ENCODE measurements at regions not wholly inside any gene's neighbourhood (a gene's known extent, or its start where the extent isn't known, plus 50 kb on each side); places are given as distances from the start of the nearest gene placed in this dataset.
"Not testable (repeated sequence)": the region's sequence is repeated elsewhere in the genome, so short reads cannot be mapped to it uniquely, and the experiment has no call there.

DNA sequence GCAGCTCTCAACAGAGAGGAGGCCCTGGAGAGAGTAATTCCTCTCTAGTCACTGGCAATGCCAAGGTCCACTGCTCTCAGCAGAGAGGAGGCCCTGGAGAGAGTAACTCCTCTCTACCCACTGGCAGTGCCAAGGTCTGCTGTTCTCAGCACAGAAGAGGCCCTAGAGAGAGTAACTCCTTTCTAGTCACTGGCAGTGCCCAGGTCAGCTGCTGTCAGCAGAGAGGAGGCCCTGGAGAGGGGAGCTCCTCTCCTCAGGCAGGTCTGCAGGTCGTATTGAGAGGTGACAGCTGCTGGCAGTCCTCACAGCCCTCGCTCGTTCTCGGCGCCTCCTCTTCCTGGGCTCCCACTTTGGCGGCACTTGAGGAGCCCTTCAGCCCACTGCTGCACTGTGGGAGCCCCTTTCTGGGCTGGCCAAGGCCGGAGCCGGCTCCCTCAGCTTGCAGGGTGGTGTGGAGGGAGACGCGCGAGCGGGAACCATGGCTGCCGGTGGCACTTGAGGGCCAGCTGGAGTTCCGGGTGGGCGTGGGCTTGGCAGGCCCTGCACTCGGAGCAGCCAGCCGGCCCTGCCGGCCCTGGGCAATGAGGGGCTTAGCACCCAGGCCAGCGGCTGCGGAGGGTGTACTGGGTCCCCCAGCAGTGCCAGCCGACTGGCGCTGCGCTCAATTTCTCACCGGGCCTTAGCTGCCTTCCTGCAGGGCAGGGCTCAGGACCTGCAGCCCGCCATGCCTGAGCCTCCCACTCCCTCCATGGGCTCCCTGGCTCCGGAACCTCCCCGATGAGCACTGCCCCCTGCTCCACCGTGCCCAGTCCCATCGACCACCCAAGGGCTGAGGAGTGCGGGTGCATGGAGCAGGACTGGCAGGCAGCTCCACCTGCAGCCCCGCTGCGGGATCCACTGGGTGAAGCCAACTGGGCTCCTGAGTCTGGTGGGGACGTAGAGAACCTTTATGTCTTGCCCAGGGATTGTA, 642.9 kb downstream of the PRR16 start:
- not testable (repeated sequence) for DNase-seq

DNA sequence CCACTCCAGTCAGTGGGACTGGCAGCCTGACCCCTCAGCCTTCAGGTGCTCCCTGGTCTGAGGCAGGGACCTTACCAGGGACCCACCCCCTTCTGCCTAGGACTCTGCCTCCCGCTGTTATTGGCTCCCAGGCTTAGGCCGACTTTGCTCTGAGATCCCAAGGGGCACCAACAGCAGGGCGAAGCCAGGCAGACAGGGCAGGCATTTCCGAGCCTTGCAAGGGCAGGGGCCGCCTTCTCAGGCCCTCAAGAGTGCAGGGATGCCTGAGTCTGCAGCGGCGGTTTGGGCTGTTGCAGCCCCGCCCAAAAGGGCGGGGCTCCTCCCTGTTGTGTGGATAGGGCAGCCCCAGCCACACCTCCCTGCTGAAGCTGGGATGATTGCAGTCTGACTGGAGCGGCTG, 644.6 kb downstream of the PRR16 start:
- peak; percentile 83 for DNase-seq

DNA sequence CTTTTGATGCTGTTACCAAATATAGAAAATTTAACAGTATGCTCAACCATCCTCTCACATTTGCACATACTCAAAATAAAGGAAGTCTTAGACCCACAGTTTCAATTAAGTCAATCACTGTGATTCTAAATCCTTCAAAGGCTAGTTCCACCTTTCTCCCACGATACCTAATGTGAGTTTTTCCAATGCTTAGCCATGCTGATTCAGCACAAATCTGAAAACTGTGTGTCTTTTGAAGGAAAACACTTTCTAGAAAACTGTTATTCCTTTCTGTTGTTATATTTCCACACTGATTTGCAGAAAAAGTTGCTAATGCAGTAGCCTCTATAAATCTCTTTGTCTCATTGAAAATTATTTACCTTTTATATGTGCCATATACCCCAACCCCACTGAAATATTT, 645.7 kb downstream of the PRR16 start:
- DNase-seq = no peak

DNA sequence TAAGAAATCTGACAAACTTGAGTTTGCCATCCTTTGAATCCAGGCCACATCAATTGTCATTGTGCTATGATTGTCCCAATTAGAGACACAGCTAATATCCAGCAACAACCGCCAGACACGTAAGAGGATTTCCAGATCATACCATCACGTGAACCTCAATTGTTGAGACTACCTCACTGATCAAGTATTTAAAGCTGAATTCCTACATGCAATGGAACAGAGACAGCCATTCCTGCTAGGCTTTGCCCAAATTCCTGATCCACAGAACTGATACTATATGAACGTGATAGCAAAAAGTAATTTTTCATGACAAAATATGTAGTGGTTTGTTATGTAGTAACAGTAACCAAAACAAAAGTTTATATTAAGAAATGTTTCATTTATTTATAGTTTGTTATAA, 657.7 kb downstream of the PRR16 start:
- no peak for DNase-seq

DNA sequence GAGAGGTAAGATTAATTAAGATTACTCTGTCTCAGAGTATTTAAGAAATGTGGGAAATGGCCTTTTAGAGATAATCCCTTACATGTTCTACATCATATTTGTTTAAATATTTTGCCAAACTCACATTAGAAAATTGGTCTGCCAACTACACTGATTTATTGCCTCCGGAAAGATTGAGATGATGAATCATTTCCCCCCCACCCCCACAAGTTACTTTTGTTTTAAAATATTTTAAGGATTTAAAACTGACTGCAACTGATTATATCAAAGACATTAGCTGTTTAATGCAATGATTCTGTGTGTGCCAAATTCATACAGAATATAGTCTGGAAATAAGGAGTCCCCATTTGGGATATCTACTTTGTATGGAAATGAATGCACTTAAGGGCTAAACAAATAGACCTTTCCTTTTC, 674.4 kb downstream of the PRR16 start:
- DNase-seq = peak; percentile 23

DNA sequence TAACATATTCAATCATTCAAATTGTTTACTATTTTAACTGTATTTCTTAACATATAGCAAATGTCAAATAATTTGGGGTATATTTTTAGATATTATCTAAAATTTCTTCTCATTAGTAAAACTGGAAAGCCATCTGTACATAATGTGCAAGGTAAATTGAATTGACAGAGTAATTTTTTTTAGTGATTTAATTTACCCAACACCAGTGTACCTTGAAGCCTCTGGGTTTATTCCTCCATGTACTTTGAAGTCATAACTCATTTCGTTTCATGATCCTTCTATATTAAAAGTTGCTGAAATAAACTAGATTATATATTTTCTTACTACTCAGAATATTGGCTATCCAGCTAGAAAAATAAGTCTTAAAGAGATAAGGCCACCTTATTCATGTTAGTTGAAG, 674.9 kb downstream of the PRR16 start:
- DNase-seq = no peak

DNA sequence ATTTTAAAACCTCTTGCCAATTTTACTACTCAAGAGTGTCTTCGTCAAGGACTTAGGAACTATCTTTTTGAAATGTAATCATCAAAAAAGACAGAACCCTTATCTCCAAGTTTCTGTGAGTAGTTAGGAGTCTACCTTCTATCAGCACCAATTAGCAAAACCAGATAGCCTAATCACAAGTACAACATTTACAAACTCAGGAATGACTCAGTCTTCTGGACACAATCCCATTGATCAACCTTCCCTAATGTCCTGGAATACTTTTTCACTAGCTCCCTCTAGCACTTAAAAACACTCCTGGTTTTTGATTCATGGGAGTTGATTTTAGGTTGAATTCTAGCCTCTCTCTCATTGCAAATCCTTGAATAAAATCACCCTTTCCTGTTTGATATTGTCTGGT, 680.7 kb downstream of the PRR16 start:
- DNase-seq = no peak

DNA sequence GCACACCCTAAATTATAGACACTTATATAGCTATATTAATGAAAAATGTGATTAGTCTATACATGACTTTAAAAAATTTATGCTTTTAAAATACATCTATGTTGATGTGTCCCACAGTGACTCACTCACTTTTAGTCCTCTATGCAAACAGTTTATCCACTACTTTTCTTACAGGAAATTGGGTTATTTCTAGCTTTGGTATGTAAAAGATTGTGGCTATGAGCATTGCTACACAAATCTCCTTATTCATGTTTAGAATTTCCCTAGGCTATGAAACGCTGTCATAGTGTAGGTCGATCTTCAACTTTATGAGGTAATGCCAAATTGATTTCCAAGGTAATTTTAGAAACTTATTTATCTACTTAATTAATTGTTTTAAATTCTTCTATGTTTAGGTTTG, 687.4 kb downstream of the PRR16 start:
- no peak for DNase-seq

DNA sequence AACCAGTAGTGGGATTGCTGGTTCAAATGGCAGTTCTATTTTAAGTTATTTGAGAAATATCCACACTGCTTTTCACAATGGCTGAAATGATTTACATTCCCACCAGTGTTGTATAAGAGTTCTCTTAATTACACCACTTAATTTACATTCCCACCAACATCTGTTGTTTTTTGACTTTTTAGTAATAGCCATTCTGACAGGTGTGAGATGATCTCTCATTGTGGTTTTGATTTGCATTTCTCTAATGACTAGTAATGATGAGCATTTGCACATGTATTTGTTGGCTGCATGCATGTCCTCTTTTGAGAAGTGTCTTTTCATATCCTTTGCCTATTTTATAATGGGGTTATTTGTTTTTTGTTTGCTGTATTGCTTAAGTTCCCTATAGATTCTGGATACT, 688.3 kb downstream of the PRR16 start:
- DNase-seq = peak; percentile 46

DNA sequence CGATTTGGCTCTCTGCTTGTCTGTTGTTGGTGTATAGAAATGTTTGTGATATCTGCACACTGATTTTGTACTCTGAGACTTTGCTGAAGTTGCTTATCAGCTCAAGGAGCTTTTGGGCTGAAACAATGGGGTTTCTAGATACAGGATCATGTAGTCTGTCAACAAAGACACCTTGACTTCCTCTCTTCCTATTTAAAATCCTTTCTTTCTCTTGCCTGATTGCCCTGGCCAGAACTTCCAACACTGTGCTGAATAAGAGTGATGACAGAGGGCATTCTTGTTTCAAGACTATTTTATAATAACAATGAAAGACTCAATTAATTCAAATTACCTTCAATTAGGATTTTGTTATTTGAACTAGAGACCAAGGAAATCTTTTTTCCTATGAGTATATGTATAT, 692.5 kb downstream of the PRR16 start:
- no peak for DNase-seq

DNA sequence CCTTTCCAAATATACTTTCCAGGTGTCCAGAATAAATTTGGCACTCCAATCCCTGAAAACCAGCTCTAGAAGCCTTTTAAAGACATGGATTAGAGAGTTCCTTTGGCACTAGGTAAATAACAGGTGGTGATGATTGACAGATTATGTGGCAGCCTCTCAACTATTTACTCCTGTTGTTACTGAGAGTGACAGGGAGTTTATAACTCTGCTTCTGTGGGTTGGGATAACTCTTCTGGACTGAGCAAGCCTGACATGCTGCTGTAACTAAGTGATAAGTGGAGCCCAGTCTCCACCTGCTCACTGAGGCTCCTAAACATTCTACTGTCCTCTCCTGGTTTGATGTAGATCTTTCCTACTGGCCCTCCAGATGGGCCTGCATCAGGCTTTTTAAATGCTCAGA, 693.2 kb upstream of the FTMT start:
- peak; percentile 36 for DNase-seq

DNA sequence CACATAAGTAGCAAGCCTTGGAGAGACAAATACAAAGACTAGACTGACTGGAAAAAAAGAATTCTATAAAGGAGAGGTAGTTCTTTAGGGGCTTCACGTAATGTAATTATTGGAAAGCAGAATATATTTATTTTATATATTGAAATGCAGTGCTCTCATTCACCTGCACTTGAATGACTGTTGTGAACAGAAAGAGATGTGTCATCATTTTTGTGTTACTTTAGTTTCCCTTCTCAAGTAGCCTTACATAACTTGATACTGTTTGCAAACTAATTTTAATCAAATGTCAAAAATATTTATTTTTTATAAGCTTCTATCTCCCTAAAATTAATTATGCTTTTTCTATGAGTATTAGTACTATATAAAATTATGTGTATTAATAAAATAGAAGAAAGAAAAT, 691.1 kb upstream of the FTMT start:
- no peak for DNase-seq

DNA sequence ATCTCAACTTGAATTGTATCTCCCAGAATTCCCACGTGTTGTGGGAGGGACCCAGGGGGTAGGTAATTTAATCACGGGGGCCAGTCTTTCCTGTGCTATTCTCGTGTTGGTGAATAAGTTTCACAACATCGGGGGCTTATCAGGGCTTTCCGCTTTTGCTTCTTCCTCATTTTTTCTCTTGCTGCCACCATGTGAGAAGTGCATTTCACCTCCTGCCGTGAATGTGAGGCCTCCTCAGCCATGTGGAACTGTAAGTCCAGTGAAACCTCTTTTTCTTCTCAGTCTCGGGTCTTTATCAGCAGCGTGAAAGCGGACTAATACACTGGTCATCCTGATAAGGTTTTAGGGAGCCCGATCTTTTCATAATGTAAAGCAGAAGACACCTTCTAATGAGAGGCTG, 687.0 kb upstream of the FTMT start:
- DNase-seq = no peak

DNA sequence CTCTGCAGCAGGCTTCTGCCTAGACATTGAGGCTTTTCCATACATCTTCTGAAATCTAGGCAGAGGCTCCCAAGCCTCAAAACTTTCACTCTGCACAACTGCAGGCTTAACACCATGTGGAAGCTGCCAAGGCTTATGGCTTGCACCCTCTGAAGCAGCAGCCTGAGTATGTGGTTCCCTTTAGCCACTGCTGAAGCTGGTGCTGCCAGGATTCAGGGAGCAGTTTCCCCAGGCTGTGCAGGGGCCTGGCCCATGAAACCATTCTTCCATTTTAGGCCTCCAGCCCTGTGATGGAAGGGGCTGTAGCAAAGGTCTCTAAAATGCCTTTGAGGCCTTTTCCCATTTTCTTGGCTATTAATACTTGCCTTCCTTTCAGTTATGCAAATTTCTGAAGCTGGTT, 680.3 kb upstream of the FTMT start:
- no peak for DNase-seq

DNA sequence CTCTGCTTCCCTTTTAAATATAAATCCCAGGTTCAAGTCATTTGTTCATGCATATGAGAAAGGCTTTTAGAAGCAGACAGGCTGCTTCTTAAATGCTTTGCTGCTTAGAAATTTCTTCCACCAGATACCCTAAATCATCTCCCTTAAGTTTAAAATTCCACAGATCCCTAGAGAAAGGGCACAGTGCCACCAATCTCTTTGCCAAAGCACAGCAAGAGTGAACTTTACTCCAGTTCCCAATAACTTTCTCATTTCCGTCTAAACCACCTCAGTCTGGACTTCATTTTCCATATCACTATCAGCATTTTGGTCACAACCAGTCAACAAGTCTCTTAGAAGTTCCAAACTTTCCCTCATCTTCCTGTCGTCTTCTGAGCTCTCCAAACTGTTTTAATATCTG, 679.8 kb upstream of the FTMT start:
- DNase-seq = no peak

DNA sequence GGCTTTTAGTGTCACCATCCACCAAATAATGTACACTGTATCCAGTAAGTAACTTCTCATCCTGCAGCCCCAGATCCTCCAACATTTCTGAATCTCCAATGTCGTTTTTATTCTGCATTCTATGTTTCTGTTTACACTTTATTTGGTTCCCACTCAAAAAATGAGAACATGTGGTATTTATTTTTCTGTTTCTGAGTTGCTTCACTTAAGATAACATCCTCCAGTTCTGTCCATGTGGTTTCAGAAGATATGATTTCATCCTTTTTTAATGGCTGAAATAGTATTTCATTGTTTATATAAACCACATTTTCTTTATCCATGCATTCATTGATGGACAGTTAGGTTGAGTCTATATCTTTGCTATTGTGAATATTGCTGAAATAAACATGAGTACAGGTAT, 677.3 kb upstream of the FTMT start:
- no peak for DNase-seq

DNA sequence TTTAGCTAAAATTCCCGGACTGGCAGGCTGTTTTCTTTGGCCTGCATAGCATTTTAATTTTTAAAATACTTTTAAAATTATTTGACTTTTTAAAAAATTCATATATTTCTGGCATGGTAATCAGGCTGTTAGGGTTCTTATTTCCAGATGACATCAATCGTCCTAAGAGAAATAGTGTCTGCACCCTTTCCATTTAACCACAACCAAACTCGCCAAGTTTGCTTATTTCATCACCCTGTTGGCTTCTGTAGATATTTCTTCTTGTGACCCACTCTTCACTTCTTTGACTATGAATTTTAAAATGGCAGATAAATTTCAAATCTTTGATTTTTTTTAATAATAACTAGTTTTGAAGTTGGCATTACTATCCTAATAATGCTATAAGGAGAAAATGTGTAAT, 675.7 kb upstream of the FTMT start:
- no peak for DNase-seq

DNA sequence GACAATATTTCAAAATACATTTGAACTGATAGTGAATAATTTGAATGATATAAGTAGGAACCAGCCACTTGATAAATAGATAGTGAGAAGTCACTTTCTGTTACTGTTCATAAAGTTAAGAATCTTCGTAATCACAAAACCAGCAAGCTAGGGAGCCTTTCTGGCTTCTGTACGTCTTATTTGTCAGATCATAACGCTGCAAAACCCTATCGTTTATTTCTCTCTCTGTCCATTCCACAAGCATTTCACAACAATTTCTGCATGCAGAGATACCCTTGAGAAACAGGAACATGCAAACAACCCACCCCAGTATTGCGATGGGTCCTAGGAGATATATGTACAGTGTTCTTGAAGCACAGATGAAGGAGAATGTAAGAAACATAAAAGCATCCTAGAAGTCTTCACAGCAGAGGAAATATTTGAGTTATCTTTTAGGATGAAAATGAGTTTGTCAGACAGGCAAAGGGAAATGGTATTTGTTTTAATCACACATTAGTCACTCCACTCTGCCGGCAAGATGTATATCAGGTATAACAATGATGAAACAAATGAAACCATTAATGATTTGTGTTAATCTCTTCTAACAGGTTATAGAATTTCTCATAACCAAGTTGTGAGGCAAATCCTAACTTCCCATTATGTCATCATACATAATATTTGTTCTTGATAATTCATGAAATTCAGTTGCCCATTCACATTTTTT, 668.7 kb upstream of the FTMT start:
- DNase-seq = no peak

DNA sequence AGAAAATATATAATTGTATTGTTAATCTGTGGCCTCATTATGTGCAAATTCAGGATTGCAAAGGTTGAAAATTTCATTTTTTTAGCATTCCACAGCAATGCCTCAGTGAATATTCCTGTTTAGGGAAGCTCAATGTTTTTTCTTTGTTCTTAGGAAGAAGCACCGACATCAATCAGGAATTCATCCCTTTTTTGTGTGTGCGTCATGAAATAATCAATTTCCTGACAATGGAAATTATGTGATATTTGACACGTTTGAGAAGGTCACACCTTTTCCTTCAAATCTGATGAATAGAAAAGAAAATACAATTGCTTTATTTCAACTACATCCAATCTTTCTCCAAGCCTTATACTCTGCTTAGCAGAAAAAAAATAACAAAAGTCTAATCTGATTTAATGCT, 662.8 kb upstream of the FTMT start:
- DNase-seq = no peak

DNA sequence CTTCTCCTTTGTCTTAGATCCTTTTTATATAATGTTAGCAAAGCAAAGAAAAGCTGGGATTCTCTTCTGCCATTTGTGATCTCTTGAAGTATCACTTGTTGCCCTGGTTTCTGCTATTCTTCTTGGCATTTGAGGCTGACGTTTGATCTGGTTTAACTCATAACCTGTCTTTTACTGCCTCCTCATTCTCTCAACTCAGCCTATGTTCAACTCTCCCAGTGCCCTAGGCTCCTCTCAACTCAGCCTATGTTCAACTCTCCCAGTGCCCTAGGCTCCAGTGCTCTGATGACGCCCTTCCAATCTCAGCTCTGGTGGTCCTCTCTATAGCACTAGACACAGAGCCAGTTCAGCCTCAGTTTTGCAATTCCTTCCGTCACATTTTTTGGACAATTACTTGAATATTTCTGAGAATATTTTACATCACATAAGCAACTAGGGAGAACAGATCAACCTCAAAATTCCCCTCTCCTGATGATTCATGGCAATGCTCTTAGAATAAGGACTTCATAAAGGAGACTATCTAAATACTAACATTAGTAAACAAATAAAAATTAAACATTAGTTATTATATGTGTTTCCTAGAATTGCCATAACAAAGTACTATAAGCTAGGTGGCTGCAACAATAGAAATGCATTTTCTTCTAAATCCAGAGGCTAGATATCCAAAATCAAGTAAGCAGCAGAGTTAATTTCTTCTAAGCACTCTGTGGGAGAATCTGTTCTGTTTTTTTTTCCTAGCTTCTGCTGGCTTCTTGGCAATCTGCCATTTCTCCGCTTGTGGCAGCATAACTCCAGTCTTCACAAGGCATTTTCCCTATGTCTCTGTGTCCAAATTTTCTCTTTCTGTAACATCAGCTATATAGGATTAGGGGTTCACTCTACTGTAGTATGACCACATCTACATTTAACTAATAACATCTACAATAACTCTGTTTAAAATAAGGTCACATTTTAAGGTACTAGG, 662.1 kb upstream of the FTMT start:
- peak; percentile 67 for DNase-seq

DNA sequence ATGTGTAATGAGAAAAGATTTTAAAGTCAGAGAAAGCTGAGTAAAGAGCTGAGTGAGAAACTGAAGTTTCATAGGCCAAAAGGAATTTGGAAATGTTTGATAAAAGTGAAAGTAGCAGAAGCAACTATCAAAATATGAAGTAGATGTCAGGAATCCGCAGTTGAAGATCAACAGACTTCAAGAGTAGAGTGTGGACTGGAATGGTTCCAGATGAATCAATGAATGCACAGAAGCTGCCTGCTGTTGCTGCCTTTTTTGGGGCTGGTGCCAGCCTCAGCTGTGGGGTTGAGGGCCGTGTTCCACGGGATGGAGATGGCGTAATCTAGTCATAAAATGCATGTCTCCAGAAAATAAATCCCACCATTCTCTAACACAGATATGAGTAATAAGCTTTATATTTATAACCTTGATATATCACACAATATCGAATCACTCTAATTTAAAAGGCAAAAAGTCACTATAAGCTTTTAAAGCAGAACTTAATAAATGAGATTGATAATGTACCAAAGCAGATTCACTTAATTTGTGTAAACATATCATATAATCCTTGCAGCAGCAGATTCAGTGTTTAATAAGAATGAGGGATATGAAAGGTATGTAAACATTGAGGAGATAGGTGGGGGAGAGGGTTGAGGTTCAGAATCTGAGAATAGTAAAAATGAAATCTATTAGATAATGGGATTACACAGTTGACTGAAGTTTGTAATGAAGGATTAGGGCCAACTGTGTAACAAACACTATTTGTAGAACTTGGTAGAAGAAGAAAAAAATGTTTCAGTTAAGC, 652.3 kb upstream of the FTMT start:
- no peak for DNase-seq

DNA sequence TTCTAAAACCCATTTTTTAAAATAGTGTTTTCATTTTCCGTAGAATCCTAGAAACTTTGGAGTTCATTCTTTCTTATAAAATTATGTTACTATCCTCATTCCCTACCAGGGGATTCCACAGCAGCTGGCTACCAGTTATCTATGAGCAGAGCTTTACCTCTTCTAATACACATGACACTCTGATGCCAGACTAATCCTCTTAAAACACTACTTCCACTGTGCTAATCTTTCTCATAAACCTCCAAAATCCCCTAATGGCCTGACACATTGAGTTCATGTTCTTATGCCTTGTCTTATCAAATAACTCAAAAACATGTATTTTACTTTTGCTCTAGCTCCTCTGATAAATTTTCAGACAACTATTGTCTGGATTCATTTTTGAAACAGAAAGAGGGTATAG, 633.6 kb upstream of the FTMT start:
- no peak for DNase-seq

Measured in NCI-H69 (cell line).